ENCODE measurements at regions not wholly inside any gene's neighbourhood (a gene's known extent, or its start where the extent isn't known, plus 50 kb on each side); places are given as distances from the start of the nearest gene placed in this dataset.

DNA sequence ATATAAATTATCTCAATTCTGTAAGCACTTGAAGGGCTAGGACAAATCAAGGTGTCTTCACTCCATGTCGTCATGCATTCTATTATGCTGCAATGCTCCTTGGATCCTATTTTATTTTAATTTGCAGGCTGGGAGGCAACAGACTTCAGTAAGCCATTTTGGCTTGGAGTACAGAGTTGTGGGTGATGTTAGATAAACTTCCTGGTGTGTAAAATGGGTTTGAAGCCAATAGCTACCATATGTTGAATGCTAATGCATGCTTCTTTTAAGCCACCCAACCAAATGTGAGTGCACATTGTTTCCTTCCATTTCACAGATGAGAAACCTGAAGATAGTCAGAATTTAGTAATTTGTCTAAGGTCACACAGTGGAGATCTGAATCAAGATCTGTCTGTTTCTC is 482.8 kb downstream of the DISC1 start:
- TF ChIP-seq EP300 (IDR thresholded peaks at IDR 0.05; ENCODE audit: borderline replicate concordance) (no peak), RAD21 (IDR thresholded peaks at IDR 0.05; ENCODE audit: low read depth) (no peak), CEBPB (IDR thresholded peaks at IDR 0.05) (no peak), TAF1 (IDR thresholded peaks at IDR 0.05; ENCODE audit: low read depth) (no peak)
- TF ChIP-seq, protein P1, sequence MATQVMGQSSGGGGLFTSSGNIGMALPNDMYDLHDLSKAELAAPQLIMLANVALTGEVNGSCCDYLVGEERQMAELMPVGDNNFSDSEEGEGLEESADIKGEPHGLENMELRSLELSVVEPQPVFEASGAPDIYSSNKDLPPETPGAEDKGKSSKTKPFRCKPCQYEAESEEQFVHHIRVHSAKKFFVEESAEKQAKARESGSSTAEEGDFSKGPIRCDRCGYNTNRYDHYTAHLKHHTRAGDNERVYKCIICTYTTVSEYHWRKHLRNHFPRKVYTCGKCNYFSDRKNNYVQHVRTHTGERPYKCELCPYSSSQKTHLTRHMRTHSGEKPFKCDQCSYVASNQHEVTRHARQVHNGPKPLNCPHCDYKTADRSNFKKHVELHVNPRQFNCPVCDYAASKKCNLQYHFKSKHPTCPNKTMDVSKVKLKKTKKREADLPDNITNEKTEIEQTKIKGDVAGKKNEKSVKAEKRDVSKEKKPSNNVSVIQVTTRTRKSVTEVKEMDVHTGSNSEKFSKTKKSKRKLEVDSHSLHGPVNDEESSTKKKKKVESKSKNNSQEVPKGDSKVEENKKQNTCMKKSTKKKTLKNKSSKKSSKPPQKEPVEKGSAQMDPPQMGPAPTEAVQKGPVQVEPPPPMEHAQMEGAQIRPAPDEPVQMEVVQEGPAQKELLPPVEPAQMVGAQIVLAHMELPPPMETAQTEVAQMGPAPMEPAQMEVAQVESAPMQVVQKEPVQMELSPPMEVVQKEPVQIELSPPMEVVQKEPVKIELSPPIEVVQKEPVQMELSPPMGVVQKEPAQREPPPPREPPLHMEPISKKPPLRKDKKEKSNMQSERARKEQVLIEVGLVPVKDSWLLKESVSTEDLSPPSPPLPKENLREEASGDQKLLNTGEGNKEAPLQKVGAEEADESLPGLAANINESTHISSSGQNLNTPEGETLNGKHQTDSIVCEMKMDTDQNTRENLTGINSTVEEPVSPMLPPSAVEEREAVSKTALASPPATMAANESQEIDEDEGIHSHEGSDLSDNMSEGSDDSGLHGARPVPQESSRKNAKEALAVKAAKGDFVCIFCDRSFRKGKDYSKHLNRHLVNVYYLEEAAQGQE (IDR thresholded peaks at IDR 0.05; ENCODE audit: low read depth): no peak
- TF ChIP-seq, protein P2, sequence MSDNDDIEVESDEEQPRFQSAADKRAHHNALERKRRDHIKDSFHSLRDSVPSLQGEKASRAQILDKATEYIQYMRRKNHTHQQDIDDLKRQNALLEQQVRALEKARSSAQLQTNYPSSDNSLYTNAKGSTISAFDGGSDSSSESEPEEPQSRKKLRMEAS (IDR thresholded peaks at IDR 0.05): no peak
